ENCODE measurements at regions not wholly inside any gene's neighbourhood (a gene's known extent, or its start where the extent isn't known, plus 50 kb on each side); places are given as distances from the start of the nearest gene placed in this dataset.

- Histone ChIP-seq H3K27me3 (no peaks in the 10 kb centered on the region), H3K9me3 (ENCODE audit: low read depth) (no peaks in the 10 kb centered on the region), H3K79me2 (ENCODE audit: low read depth) (no peaks in the 10 kb centered on the region), H4K20me1 (ENCODE audit: low read depth) (no peaks in the 10 kb centered on the region), H2AFZ (replicated peaks) (no peak overlapping the region), H3K4me1 (no peaks in the 10 kb centered on the region), H3K36me3 (no peaks in the 10 kb centered on the region), H3K27ac (no peak overlapping the region), H3F3A (ENCODE audit: low read depth) (no peaks in the 10 kb centered on the region), H3K9ac (no peak overlapping the region), H3K4me3 (no peak overlapping the region), H3K4me2 (no peak overlapping the region)
- Mint-ChIP-seq H3K36me3 (peaks cover 1% of the 10 kb centered on the region), H3K4me3 (no peak overlapping the region), H3K9me3 (peaks cover 10% of the 10 kb centered on the region), H3K4me1 (peaks cover 3% of the 10 kb centered on the region), H3K27me3 (ENCODE audit: insufficient read depth, low read depth) (peaks cover 2% of the 10 kb centered on the region), H3K27ac (no peak overlapping the region)
- no peak for TF ChIP-seq CTCF (IDR thresholded peaks at IDR 0.05)
- TF ChIP-seq EZH2phosphoT487 (IDR thresholded peaks at IDR 0.05), result no peak
- TF ChIP-seq EZH2 (IDR thresholded peaks at IDR 0.05), result no peak
- DNase-seq (ENCODE audit: low spot score), result no peak
Measured at GRCh38 chr5:44661851-44662250, 146.9 kb upstream of the MRPS30 start.

GRCh38 chr5:44660251-44660650 is 148.5 kb upstream of the MRPS30 start:
- DNase-seq (ENCODE audit: low spot score), result no peak

GRCh38 chr5:44659334-44659733 is 149.4 kb upstream of the MRPS30 start:
- H3K27me3 Mint-ChIP-seq (ENCODE audit: insufficient read depth, low read depth), result no peaks in the 10 kb centered on the region
- Histone ChIP-seq H3K9ac (no peak overlapping the region), H3K4me3 (no peak overlapping the region), H3K27me3 (no peaks in the 10 kb centered on the region), H3K4me2 (no peak overlapping the region), H3K27ac (no peak overlapping the region), H4K20me1 (ENCODE audit: low read depth) (no peaks in the 10 kb centered on the region), H3K4me1 (no peaks in the 10 kb centered on the region), H3F3A (ENCODE audit: low read depth) (no peaks in the 10 kb centered on the region), H3K79me2 (ENCODE audit: low read depth) (no peaks in the 10 kb centered on the region), H3K36me3 (no peaks in the 10 kb centered on the region), H3K9me3 (ENCODE audit: low read depth) (no peaks in the 10 kb centered on the region), H2AFZ (replicated peaks) (no peak overlapping the region)
- DNase-seq (ENCODE audit: low spot score), result no peak
- H3K4me1 Mint-ChIP-seq, result peaks cover 3% of the 10 kb centered on the region
- TF ChIP-seq EZH2 (IDR thresholded peaks at IDR 0.05), result no peak
- no peak for TF ChIP-seq EZH2phosphoT487 (IDR thresholded peaks at IDR 0.05)
- no peak for TF ChIP-seq CTCF (IDR thresholded peaks at IDR 0.05)
- H3K9me3 Mint-ChIP-seq, result peaks cover 23% of the 10 kb centered on the region
- H3K36me3 Mint-ChIP-seq, result peaks cover 8% of the 10 kb centered on the region
- no peak overlapping the region for H3K27ac Mint-ChIP-seq
- no peak overlapping the region for H3K4me3 Mint-ChIP-seq

More at GRCh38 chr5:44660251-44660650, 148.5 kb upstream of the MRPS30 start:
- H3K36me3 ChIP-seq, result no peaks in the 10 kb centered on the region
- H3K4me1 ChIP-seq, result no peaks in the 10 kb centered on the region
- Mint-ChIP-seq H3K36me3 (peaks cover 7% of the 10 kb centered on the region), H3K9me3 (peaks cover 20% of the 10 kb centered on the region), H3K27me3 (ENCODE audit: insufficient read depth, low read depth) (no peaks in the 10 kb centered on the region), H3K4me3 (no peak overlapping the region), H3K4me1 (peaks cover 3% of the 10 kb centered on the region), H3K27ac (no peak overlapping the region)
- no peak overlapping the region for H3K4me3 ChIP-seq
- H3K4me2 ChIP-seq, result no peak overlapping the region
- H3K9me3 ChIP-seq (ENCODE audit: low read depth), result no peaks in the 10 kb centered on the region
- H3K27me3 ChIP-seq, result no peaks in the 10 kb centered on the region
- no peak overlapping the region for H3K27ac ChIP-seq
- no peak overlapping the region for H3K9ac ChIP-seq
- H4K20me1 ChIP-seq (ENCODE audit: low read depth), result no peaks in the 10 kb centered on the region
- no peak overlapping the region for H2AFZ ChIP-seq (replicated peaks)
- H3K79me2 ChIP-seq (ENCODE audit: low read depth), result no peaks in the 10 kb centered on the region
- no peaks in the 10 kb centered on the region for H3F3A ChIP-seq (ENCODE audit: low read depth)
- TF ChIP-seq EZH2phosphoT487 (IDR thresholded peaks at IDR 0.05) (no peak), CTCF (IDR thresholded peaks at IDR 0.05) (no peak), EZH2 (IDR thresholded peaks at IDR 0.05) (no peak)
